ENCODE measurements at regions not wholly inside any gene's neighbourhood (a gene's known extent, or its start where the extent isn't known, plus 50 kb on each side); places are given as distances from the start of the nearest gene placed in this dataset.

DNA sequence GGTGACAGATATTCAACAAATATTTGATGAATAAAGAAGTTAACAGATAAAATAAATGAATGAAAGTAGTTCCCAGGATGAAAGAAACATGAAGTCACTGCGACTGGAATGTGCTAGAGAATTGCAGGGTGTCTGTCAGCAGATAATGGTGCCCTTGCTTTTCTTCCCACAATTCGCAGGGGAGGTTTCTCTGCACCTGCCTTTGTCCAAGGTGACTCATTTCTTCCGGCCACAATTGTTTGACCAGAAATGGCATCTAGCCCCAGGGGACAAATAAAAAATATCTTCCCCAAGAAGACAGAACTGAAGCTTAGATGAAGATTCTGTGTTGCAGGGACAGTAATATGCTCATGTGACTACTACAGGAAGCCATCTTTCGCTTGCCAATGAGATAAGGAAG, 316.1 kb upstream of the TBX3 start:
- TF ChIP-seq, protein P1, sequence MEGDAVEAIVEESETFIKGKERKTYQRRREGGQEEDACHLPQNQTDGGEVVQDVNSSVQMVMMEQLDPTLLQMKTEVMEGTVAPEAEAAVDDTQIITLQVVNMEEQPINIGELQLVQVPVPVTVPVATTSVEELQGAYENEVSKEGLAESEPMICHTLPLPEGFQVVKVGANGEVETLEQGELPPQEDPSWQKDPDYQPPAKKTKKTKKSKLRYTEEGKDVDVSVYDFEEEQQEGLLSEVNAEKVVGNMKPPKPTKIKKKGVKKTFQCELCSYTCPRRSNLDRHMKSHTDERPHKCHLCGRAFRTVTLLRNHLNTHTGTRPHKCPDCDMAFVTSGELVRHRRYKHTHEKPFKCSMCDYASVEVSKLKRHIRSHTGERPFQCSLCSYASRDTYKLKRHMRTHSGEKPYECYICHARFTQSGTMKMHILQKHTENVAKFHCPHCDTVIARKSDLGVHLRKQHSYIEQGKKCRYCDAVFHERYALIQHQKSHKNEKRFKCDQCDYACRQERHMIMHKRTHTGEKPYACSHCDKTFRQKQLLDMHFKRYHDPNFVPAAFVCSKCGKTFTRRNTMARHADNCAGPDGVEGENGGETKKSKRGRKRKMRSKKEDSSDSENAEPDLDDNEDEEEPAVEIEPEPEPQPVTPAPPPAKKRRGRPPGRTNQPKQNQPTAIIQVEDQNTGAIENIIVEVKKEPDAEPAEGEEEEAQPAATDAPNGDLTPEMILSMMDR (conservative IDR thresholded peaks at IDR 0.05; ENCODE audit: low read depth, low read length) = no peak
- TF ChIP-seq EZH2 (IDR thresholded peaks at IDR 0.05; ENCODE audit: low read length, unreplicated experiment) = no peak
- no peak for TF ChIP-seq EZH2phosphoT487 (IDR thresholded peaks at IDR 0.05; ENCODE audit: borderline replicate concordance, low read length)
